Mesodermal cell (in vitro differentiated cells): ENCODE measurements at regions not wholly inside any gene's neighbourhood (a gene's known extent, or its start where the extent isn't known, plus 50 kb on each side); places are given as distances from the start of the nearest gene placed in this dataset.

Source experiments
- H3K27ac ChIP-seq: 2 replicates; pipeline ENCODE4 v1.7.0; 2013; ENCODE audit warnings: mild to moderate bottlenecking, low read depth, low read length, moderate library complexity; ENCODE audit not compliant: severe bottlenecking
- H3K36me3 ChIP-seq: 2 replicates; pipeline ENCODE4 v1.7.1; 2013; ENCODE audit warnings: mild to moderate bottlenecking, low read length, moderate library complexity; ENCODE audit not compliant: control insufficient read depth, insufficient read depth
- H3K4me1 ChIP-seq: one replicate; pipeline ENCODE4 v1.7.1; 2013; ENCODE audit warnings: mild to moderate bottlenecking, low read length; ENCODE audit not compliant: insufficient read depth, control insufficient read depth, poor library complexity, severe bottlenecking
- H3K4me3 ChIP-seq: 2 replicates; pipeline ENCODE4 v1.7.0; 2013; ENCODE audit warnings: low read length, control low read depth, mild to moderate bottlenecking; ENCODE audit not compliant: insufficient read depth, poor library complexity, severe bottlenecking; ENCODE audit errors: extremely low read depth
- H3K9me3 ChIP-seq: 2 replicates; pipeline ENCODE4 v1.7.1; 2013; ENCODE audit warnings: mild to moderate bottlenecking, low read length, moderate library complexity; ENCODE audit not compliant: control insufficient read depth
- WGBS, 2 experiments: methylation state at CpG; one replicate each; pipeline ENCODE4 v1.1.5; 2013; ENCODE audit warnings: missing lambda C conversion rate in 2 of 2; ENCODE audit not compliant: insufficient coverage in 2 of 2; 5-methylcytosine and 5-hydroxymethylcytosine counted together

- Histone ChIP-seq H3K4me3 (no peak overlapping the region), H3K36me3 (no peaks in the 10 kb centered on the region), H3K9me3 (no peaks in the 10 kb centered on the region), H3K4me1 (no peaks in the 10 kb centered on the region), H3K27ac (no peak overlapping the region)
These were observed 236.9 kb downstream of the NSUN3 start for GRCh38 chr3:94299716-94300115.

- Histone ChIP-seq H3K27ac (no peak overlapping the region), H3K36me3 (no peaks in the 10 kb centered on the region), H3K4me3 (no peak overlapping the region), H3K4me1 (no peaks in the 10 kb centered on the region), H3K9me3 (no peaks in the 10 kb centered on the region)
- no CpG with 5 or more reads among the region's 1 CpG for WGBS, 2 experiments
These were observed 238.5 kb downstream of the NSUN3 start for GRCh38 chr3:94301366-94301765.

- Histone ChIP-seq H3K36me3 (no peaks in the 10 kb centered on the region), H3K4me1 (no peaks in the 10 kb centered on the region), H3K27ac (no peak overlapping the region), H3K4me3 (no peak overlapping the region), H3K9me3 (peaks cover 6% of the 10 kb centered on the region)
- WGBS, 2 experiments, result 95 to 100% methylated on average over 2 of the region's 4 CpGs
These were observed 240.4 kb downstream of the NSUN3 start for GRCh38 chr3:94303266-94303665.

- WGBS, 2 experiments, result no CpG with 5 or more reads among the region's 3 CpGs
These were observed 241.0 kb downstream of the NSUN3 start for GRCh38 chr3:94303897-94304296.

GRCh38 chr3:94304954-94305353 lies 242.1 kb downstream of the NSUN3 start:
- 100% methylated on average over 1 of the region's 5 CpGs for WGBS, 2 experiments
- Histone ChIP-seq H3K36me3 (no peaks in the 10 kb centered on the region), H3K4me3 (no peak overlapping the region), H3K27ac (no peak overlapping the region), H3K4me1 (no peaks in the 10 kb centered on the region), H3K9me3 (peaks cover 6% of the 10 kb centered on the region)

More at GRCh38 chr3:94303897-94304296, 241.0 kb downstream of the NSUN3 start:
- no peak overlapping the region for H3K27ac ChIP-seq
- no peak overlapping the region for H3K4me3 ChIP-seq
- H3K4me1 ChIP-seq, result no peaks in the 10 kb centered on the region
- peaks cover 6% of the 10 kb centered on the region for H3K9me3 ChIP-seq
- H3K36me3 ChIP-seq, result no peaks in the 10 kb centered on the region

GRCh38 chr3:94305835-94306611 lies 243.2 kb downstream of the NSUN3 start:
- WGBS, 2 experiments, result 36 to 39% methylated on average over 6 to 8 of the region's 16 CpGs
- peak overlapping the region; percentile 16 for H3K27ac ChIP-seq
- H3K4me3 ChIP-seq, result no peak overlapping the region
- no peaks in the 10 kb centered on the region for H3K36me3 ChIP-seq
- no peaks in the 10 kb centered on the region for H3K4me1 ChIP-seq
- peaks cover 6% of the 10 kb centered on the region for H3K9me3 ChIP-seq

- no peak overlapping the region for H3K4me3 ChIP-seq
- H3K9me3 ChIP-seq, result peaks cover 6% of the 10 kb centered on the region
- no peaks in the 10 kb centered on the region for H3K36me3 ChIP-seq
- H3K27ac ChIP-seq, result no peak overlapping the region
- H3K4me1 ChIP-seq, result no peaks in the 10 kb centered on the region
These were observed 244.7 kb downstream of the NSUN3 start for GRCh38 chr3:94307588-94307987.

- no CpG with 5 or more reads among the region's 1 CpG for WGBS, 2 experiments
- Histone ChIP-seq H3K4me1 (no peaks in the 10 kb centered on the region), H3K27ac (no peak overlapping the region), H3K9me3 (peaks cover 6% of the 10 kb centered on the region), H3K4me3 (no peak overlapping the region), H3K36me3 (no peaks in the 10 kb centered on the region)
These were observed 245.9 kb downstream of the NSUN3 start for GRCh38 chr3:94308767-94309166.

- H3K9me3 ChIP-seq, result peaks cover 6% of the 10 kb centered on the region
- WGBS, 2 experiments, result 90 to 100% methylated on average over 1 to 3 of the region's 5 CpGs
- H3K36me3 ChIP-seq, result no peaks in the 10 kb centered on the region
- no peak overlapping the region for H3K4me3 ChIP-seq
- H3K27ac ChIP-seq, result no peak overlapping the region
- H3K4me1 ChIP-seq, result no peaks in the 10 kb centered on the region
These were observed 247.7 kb downstream of the NSUN3 start for GRCh38 chr3:94310341-94311135.

GRCh38 chr3:94311651-94312050 lies 248.8 kb downstream of the NSUN3 start:
- no peak overlapping the region for H3K27ac ChIP-seq
- peaks cover 6% of the 10 kb centered on the region for H3K9me3 ChIP-seq
- H3K36me3 ChIP-seq, result no peaks in the 10 kb centered on the region
- 92% methylated on average over 2 of the region's 3 CpGs; no CpG with 5 or more reads in 1 of the 2 experiments for WGBS, 2 experiments
- H3K4me1 ChIP-seq, result no peaks in the 10 kb centered on the region
- H3K4me3 ChIP-seq, result no peak overlapping the region
